NT2/D1 (cell line): ENCODE measurements at regions not wholly inside any gene's neighbourhood (a gene's known extent, or its start where the extent isn't known, plus 50 kb on each side); places are given as distances from the start of the nearest gene placed in this dataset.

Experiments used
- SUZ12 ChIP-seq: IDR thresholded peaks from 2 replicates; pipeline ENCODE4 v1.6.1; 2011; ENCODE audit not compliant: insufficient read length, insufficient read depth; ENCODE audit errors: extremely low read depth
- YY1 ChIP-seq: IDR thresholded peaks from 2 replicates; pipeline ENCODE4 v1.6.1; 2011; ENCODE audit not compliant: insufficient read length, insufficient read depth

GRCh38 chr2:150974234-150974633, 287.4 kb downstream of the RBM43 start:
- TF ChIP-seq YY1 (no peak), SUZ12 (no peak)
